ENCODE measurements at regions not wholly inside any gene's neighbourhood (a gene's known extent, or its start where the extent isn't known, plus 50 kb on each side); places are given as distances from the start of the nearest gene placed in this dataset.
"Not testable (repeated sequence)": the region's sequence is repeated elsewhere in the genome, so short reads cannot be mapped to it uniquely, and the experiment has no call there.

DNA sequence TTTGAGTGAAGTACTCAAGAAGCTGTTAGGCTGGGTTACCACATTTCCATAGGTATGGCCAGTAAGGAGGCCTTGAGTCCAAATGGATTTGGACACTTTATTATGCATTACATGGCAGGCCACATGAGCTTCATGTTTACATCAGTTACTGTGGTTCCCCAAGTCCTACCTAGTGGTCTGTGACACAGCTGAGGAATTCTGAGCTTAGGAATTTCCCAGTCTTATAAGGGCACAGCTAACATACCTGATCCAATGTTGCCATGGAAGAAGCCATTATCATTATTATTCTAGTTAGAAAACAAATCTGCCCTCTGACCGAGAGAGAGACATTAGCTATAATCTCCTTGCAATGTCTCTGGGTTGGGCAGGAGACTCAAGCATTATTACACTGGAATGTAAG is 174.4 kb upstream of the NUDT10 start:
- no peaks in the 10 kb centered on the region for H3K9me3 ChIP-seq
- intact Hi-C loops (cut with DNase I), result no loop called here
- H3K27me3 ChIP-seq (ENCODE audit: low read depth), result no peaks in the 10 kb centered on the region
- H3K4me1 ChIP-seq, result no peaks in the 10 kb centered on the region
- ATAC-seq (no peak), DNase-seq (no peak)
- H3K36me3 ChIP-seq, result no peaks in the 10 kb centered on the region
- H3K27ac ChIP-seq, result no peak overlapping the region
- H3K4me3 ChIP-seq, result no peak overlapping the region
- TF ChIP-seq, protein P1, sequence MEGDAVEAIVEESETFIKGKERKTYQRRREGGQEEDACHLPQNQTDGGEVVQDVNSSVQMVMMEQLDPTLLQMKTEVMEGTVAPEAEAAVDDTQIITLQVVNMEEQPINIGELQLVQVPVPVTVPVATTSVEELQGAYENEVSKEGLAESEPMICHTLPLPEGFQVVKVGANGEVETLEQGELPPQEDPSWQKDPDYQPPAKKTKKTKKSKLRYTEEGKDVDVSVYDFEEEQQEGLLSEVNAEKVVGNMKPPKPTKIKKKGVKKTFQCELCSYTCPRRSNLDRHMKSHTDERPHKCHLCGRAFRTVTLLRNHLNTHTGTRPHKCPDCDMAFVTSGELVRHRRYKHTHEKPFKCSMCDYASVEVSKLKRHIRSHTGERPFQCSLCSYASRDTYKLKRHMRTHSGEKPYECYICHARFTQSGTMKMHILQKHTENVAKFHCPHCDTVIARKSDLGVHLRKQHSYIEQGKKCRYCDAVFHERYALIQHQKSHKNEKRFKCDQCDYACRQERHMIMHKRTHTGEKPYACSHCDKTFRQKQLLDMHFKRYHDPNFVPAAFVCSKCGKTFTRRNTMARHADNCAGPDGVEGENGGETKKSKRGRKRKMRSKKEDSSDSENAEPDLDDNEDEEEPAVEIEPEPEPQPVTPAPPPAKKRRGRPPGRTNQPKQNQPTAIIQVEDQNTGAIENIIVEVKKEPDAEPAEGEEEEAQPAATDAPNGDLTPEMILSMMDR (IDR thresholded peaks at IDR 0.05), result no peak

DNA sequence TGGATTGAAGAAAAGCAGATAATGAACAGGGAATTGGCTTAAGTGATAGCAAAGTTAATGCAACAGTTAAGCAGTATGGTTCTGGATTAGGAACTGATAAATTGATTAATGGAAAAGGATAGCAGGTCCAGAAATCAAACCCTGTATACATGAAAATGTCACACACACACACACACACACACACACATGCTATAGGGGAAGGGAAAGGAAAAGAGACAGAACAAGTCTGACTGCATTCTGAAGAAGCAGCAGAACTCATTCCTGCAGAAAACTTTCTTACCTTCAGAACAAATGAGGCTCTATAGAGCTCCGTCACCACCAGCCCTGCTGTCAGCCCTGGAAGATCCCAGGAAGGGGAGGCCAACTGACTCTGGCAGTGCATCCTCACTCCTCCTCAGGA is 173.2 kb upstream of the NUDT10 start:
- DNase-seq; intact Hi-C loops (cut with DNase I); H3K27ac ChIP-seq; H3K36me3 ChIP-seq; ATAC-seq; H3K4me1 ChIP-seq; H3K9me3 ChIP-seq; H3K27me3 ChIP-seq (ENCODE audit: low read depth); H3K4me3 ChIP-seq: not testable (repeated sequence)

DNA sequence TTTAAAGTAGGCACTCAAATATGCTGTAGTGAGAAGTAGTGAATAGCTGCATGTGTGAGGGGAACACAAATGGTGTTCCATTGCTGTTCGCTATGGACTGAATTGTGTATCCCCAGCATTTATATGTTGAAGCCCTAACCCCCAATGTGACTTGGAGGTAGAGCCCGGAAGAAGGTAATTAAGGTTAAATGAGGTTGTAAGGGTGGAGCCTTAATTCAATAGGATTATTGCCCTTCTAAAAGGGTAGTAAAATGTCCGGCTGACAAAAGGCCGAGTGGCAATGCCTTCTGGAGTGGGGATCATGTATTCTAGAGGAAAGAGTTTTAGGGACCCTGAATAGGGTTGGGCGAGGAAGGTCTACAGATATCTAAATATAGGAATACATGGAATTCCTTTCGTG is 168.9 kb upstream of the NUDT10 start:
- no peak overlapping the region for H3K4me3 ChIP-seq
- no peak overlapping the region for H3K27ac ChIP-seq
- TF ChIP-seq, protein P1 (IDR thresholded peaks at IDR 0.05), result no peak
- no peak for DNase-seq
- ATAC-seq, result no peak
- H3K27me3 ChIP-seq (ENCODE audit: low read depth), result no peaks in the 10 kb centered on the region
- no peaks in the 10 kb centered on the region for H3K9me3 ChIP-seq
- no peaks in the 10 kb centered on the region for H3K4me1 ChIP-seq
- no peaks in the 10 kb centered on the region for H3K36me3 ChIP-seq
- intact Hi-C loops (cut with DNase I), result no loop called here

DNA sequence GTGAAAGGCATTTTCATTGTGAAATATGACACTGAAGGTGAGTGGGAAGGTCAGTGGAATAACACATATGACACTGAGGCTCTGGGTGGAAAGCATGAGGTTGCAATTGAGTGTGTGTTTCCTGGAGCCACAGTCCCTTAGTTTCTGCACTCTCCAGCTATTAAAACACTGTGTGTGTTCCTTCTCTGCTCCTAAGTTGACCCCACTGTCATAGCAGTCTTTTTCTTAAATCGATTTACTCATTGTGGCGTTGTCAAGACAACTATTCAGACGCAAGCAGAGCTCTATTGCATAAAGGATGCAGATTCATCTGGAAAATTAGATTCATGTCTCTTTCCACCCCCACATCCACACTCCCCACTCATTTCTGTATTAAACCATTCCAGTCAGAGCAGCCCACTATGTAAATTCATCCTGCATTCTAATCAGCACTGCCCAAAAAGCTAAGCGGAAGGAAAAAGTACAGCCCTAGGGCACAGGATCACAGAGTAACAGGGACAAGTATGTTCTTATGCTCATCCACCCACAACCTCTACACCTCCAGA is 154.2 kb upstream of the NUDT10 start:
- ATAC-seq; H3K27me3 ChIP-seq (ENCODE audit: low read depth); H3K4me3 ChIP-seq; H3K27ac ChIP-seq; H3K36me3 ChIP-seq; H3K9me3 ChIP-seq; H3K4me1 ChIP-seq; intact Hi-C loops (cut with DNase I); DNase-seq: not testable (repeated sequence)

DNA sequence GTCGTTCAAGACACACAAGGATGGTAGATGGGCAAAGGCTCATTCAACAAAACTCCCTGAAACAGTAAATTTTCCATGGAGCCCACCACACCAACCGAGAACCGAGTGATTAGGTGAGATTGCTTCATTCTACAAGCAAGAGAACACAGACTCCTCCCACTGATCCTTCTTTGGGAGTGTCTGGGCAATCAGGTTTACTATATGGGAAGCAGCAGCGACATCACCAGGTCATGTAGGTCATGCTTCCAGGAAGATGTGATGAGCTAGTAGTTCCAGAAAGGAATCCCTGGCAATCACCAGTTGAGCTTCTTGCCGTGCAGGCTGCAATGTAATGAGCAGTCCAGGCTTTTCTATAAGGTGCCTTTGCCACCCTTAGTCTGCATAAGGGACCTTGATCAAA is 152.8 kb upstream of the NUDT10 start:
- H3K4me3 ChIP-seq; DNase-seq; intact Hi-C loops (cut with DNase I); H3K27ac ChIP-seq; H3K4me1 ChIP-seq; H3K36me3 ChIP-seq; H3K9me3 ChIP-seq; H3K27me3 ChIP-seq (ENCODE audit: low read depth); ATAC-seq: not testable (repeated sequence)

DNA sequence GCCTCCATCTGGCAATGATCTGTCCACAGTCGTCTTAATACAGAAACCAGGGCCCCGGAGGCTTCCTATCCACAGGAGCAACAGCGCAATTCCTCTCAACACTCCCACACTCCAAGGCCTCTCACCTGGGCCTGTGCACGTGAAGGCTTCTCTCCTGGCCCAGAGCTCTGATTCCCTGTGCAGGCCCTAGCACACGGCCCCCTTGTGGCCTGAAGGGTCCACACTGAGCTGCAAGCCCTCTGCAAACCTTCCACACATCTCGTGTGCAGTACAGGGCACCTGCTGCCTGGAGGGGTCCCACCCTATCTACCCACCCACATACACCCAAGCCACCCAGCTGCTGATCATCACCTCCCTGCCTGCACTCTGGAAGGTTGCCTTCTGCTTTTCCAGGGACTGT is 150.1 kb upstream of the NUDT10 start:
- no peaks in the 10 kb centered on the region for H3K36me3 ChIP-seq
- H3K9me3 ChIP-seq, result no peaks in the 10 kb centered on the region
- DNase-seq (no peak), ATAC-seq (no peak)
- H3K27ac ChIP-seq, result no peak overlapping the region
- TF ChIP-seq, protein P1 (IDR thresholded peaks at IDR 0.05), result no peak
- H3K4me3 ChIP-seq, result no peak overlapping the region
- H3K4me1 ChIP-seq, result no peaks in the 10 kb centered on the region
- intact Hi-C loops (cut with DNase I), result no loop called here
- H3K27me3 ChIP-seq (ENCODE audit: low read depth), result no peaks in the 10 kb centered on the region

DNA sequence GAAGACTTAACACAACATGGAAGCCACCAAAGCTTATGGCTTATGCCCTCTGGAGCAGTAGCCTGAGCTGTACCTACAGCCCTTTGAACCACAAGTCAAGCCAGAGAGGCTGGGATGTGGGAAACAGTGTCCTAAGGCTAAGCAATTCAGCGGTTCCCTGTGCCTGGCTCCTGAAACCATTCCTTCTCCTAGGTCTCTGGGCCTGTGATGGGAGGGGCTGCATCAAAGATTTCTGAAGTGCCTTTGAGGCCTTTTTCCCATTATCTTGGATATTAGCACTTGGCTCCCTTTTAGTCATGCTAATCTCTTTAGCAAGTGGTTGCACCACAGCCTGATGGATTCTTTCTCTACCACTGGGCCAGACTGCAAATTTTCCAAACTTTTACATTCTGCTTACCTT is 140.5 kb upstream of the NUDT10 start:
- Histone ChIP-seq H3K27me3 (ENCODE audit: low read depth) (no peaks in the 10 kb centered on the region), H3K4me1 (no peaks in the 10 kb centered on the region), H3K36me3 (no peaks in the 10 kb centered on the region), H3K4me3 (no peak overlapping the region), H3K27ac (no peak overlapping the region), H3K9me3 (no peaks in the 10 kb centered on the region)
- no peak for ATAC-seq
- no peak for DNase-seq
- intact Hi-C loops (cut with DNase I), result no loop called here
- TF ChIP-seq, protein P1 (IDR thresholded peaks at IDR 0.05), result no peak
